Activated naive CD4-positive, alpha-beta T cell treated with anti-CD3 and anti-CD28 coated beads, Interleukin-2, amount 50 U/mL, for 72 hours (primary cell): ENCODE measurements at regions not wholly inside any gene's neighbourhood (a gene's known extent, or its start where the extent isn't known, plus 50 kb on each side); places are given as distances from the start of the nearest gene placed in this dataset.
"Not testable (repeated sequence)": the region's sequence is repeated elsewhere in the genome, so short reads cannot be mapped to it uniquely, and the experiment has no call there.

ENCODE experiments used
- ATAC-seq, 2 donors: fragments of 150-1000 bp; cut with Tn5 transposase; 2 replicates each; pipeline ENCODE4 v1.10.0; 2021; ENCODE audit warnings: mild to moderate bottlenecking in 2 of 2, moderate library complexity in 2 of 2
- DNase-seq, 2 donors: peaks; one replicate each; pipeline ENCODE4 v3.0.0; 2021 to 2022; ENCODE audit warnings: low spot score in 2 of 2
- H3K27ac Mint-ChIP-seq, 2 donors: one replicate each; pipeline ENCODE4 v1.8.0; 2022; ENCODE audit warnings: mild to moderate bottlenecking in 2 of 2, mixed read lengths in 2 of 2
- H3K36me3 Mint-ChIP-seq, 2 donors: one replicate each; pipeline ENCODE4 v1.8.0; 2022; ENCODE audit warnings: mixed read lengths in 2 of 2
- H3K9me3 Mint-ChIP-seq, 2 donors: one replicate each; pipeline ENCODE4 v1.8.0; 2022; ENCODE audit warnings: mixed read lengths in 2 of 2

- no peak for DNase-seq
- peaks cover 15% of the 10 kb centered on the region in 2 donors for H3K36me3 Mint-ChIP-seq
Measured at GRCh38 chr3:106281221-106281620, 412.4 kb upstream of the CBLB start.

DNA sequence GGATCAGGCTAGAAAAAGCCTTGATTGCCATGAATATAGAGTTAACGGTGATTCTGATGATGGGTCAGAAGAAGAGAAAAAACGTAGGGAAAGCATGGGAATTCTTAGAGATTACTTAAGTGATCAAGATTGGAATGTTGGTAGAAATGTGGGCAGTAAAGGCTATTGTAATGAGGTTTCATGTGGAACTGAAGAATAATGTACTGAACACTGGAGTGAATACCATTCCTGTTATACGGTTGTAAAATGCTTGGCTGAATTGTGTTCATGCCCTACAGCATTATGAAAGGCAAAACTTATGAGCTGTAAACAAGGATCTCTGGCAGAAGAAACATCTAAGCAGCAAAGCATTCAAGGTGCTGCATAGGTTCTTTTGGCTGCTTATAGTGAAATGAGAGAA is 414.1 kb upstream of the CBLB start:
- H3K36me3 Mint-ChIP-seq = peaks cover 12% of the 10 kb centered on the region in 2 donors

More at GRCh38 chr3:106281221-106281620, 412.4 kb upstream of the CBLB start:
- H3K27ac Mint-ChIP-seq = no peak overlapping the region
- H3K9me3 Mint-ChIP-seq = peaks cover 18 to 37% of the 10 kb centered on the region in 2 donors
- no peak for ATAC-seq

DNA sequence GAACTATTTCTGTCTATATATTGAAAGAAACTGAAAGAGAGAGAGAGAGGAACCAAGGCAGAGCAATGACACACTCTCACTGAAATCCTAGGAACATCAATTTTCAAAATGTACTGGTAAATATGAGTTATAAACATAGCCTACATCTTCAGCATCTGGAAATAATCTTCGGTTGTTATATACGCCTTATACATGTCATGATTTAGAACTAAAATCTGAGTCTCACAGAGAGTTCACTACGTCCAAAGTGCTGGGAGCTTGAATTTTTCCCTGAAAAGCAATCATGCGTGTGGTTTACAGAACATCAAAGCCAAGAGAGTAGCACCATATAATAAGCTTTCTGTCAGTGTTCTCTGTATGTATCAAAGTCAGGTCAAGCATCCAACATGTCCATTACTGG is 420.0 kb upstream of the CBLB start:
- peaks cover 7 to 22% of the 10 kb centered on the region in 2 donors for H3K9me3 Mint-ChIP-seq
- no peak for ATAC-seq
- H3K27ac Mint-ChIP-seq = no peak overlapping the region
- peaks cover 0 to 6% of the 10 kb centered on the region in 2 donors for H3K36me3 Mint-ChIP-seq
- no peak for DNase-seq

More for the DNA sequence above, 414.1 kb upstream of the CBLB start:
- ATAC-seq (no peak), DNase-seq (no peak)
- peaks cover 15 to 40% of the 10 kb centered on the region in 2 donors for H3K9me3 Mint-ChIP-seq
- no peak overlapping the region for H3K27ac Mint-ChIP-seq

- ATAC-seq = peak in 1 of 2 donors; percentile 49
- Mint-ChIP-seq H3K36me3 (peaks cover 0 to 6% of the 10 kb centered on the region in 2 donors), H3K9me3 (peaks cover 7 to 12% of the 10 kb centered on the region in 2 donors), H3K27ac (no peak overlapping the region)
- DNase-seq = no peak
Measured at GRCh38 chr3:106290304-106290997, 421.6 kb upstream of the CBLB start.

DNA sequence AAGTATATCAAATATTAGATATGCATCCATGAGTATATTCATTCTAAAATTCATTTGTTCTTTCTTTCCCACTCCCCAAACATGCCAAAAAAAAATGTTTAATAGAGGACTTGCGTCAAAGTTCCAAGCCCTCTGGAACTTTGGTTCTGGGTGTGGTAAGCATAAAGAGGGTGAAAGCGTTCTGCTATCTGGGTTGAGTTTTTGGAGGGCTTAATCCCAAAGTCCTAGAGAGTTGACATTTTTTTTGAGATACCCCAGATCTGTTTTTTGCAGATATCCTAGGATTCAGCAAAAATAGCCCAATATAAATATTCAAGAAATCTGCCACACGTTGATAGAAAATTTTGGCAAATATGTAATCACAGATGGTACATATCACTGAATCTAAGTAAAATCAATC is 424.3 kb upstream of the CBLB start:
- H3K9me3 Mint-ChIP-seq = peaks cover 4 to 5% of the 10 kb centered on the region in 2 donors
- peaks cover 0 to 6% of the 10 kb centered on the region in 2 donors for H3K36me3 Mint-ChIP-seq
- ATAC-seq (no peak), DNase-seq (no peak)
- no peak overlapping the region for H3K27ac Mint-ChIP-seq

GRCh38 chr3:106294121-106294520 is 425.3 kb upstream of the CBLB start:
- H3K9me3 Mint-ChIP-seq = peaks cover 4 to 6% of the 10 kb centered on the region in 2 donors
- DNase-seq (no peak), ATAC-seq (no peak)
- no peak overlapping the region for H3K27ac Mint-ChIP-seq
- peaks cover 0 to 12% of the 10 kb centered on the region in 2 donors for H3K36me3 Mint-ChIP-seq

GRCh38 chr3:106296062-106296461 is 427.2 kb upstream of the CBLB start:
- DNase-seq (no peak), ATAC-seq (no peak)
- Mint-ChIP-seq H3K27ac (no peak overlapping the region), H3K9me3 (peaks cover 7 to 14% of the 10 kb centered on the region in 2 donors), H3K36me3 (peaks cover 0 to 26% of the 10 kb centered on the region in 2 donors)

- peaks cover 13 to 26% of the 10 kb centered on the region in 2 donors for H3K9me3 Mint-ChIP-seq
- no peak overlapping the region for H3K27ac Mint-ChIP-seq
- ATAC-seq = peak; percentile 62 to 69
Measured at GRCh38 chr3:106299300-106300098, 430.7 kb upstream of the CBLB start.

GRCh38 chr3:106302451-106303221 is 433.8 kb upstream of the CBLB start:
- Mint-ChIP-seq H3K36me3 (peaks cover 5 to 51% of the 10 kb centered on the region in 2 donors), H3K9me3 (peaks cover 13 to 37% of the 10 kb centered on the region in 2 donors), H3K27ac (peak overlapping the region; percentile 53 to 61)
- ATAC-seq = peak; percentile 88 to 94
- peak in 1 of 2 donors; percentile 37 for DNase-seq

More at GRCh38 chr3:106299300-106300098, 430.7 kb upstream of the CBLB start:
- peaks cover 5 to 37% of the 10 kb centered on the region in 2 donors for H3K36me3 Mint-ChIP-seq
- no peak for DNase-seq

GRCh38 chr3:106303766-106304165 is 435.0 kb upstream of the CBLB start:
- Mint-ChIP-seq H3K9me3 (peaks cover 13 to 31% of the 10 kb centered on the region in 2 donors), H3K27ac (no peak overlapping the region), H3K36me3 (peaks cover 5 to 40% of the 10 kb centered on the region in 2 donors)
- DNase-seq (no peak), ATAC-seq (no peak)

DNA sequence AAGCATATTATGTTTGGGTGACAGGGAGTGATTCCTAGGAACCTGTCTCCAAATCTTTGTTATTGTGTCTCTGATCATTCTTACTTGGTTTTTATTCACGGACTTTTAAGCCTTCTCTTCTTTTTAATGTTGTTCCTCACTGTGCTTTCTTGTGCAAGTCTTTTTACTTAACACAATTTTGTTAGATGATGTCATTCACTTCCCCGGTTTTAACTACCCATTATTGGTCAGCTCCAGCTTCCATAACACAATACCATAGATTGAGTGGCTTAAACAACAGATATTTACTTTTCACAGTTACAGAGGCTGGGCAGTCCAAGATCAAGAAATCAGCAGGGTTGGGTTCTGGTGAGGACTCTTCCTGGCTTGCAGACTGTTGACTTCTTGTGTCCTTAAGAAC is 436.3 kb upstream of the CBLB start:
- Mint-ChIP-seq H3K9me3 (peaks cover 9 to 26% of the 10 kb centered on the region in 2 donors), H3K36me3 (peaks cover 5 to 35% of the 10 kb centered on the region in 2 donors), H3K27ac (no peak overlapping the region)
- DNase-seq = no peak
- ATAC-seq = no peak

- no peak for DNase-seq
- ATAC-seq = no peak
- Mint-ChIP-seq H3K27ac (no peak overlapping the region), H3K9me3 (peaks cover 6 to 23% of the 10 kb centered on the region in 2 donors), H3K36me3 (peaks cover 5 to 26% of the 10 kb centered on the region in 2 donors)
Measured at GRCh38 chr3:106305882-106306435, 437.1 kb upstream of the CBLB start.

- Mint-ChIP-seq H3K36me3 (peaks cover 0 to 21% of the 10 kb centered on the region in 2 donors), H3K27ac (no peak overlapping the region), H3K9me3 (peaks cover 0 to 13% of the 10 kb centered on the region in 2 donors)
- DNase-seq (no peak), ATAC-seq (no peak)
Measured at GRCh38 chr3:106309274-106309673, 440.5 kb upstream of the CBLB start.

- H3K36me3 Mint-ChIP-seq = peaks cover 0 to 21% of the 10 kb centered on the region in 2 donors
- not testable (repeated sequence) for H3K27ac Mint-ChIP-seq, ATAC-seq, DNase-seq
- peaks cover 0 to 18% of the 10 kb centered on the region in 2 donors for H3K9me3 Mint-ChIP-seq
Measured at GRCh38 chr3:106309798-106310197, 441.0 kb upstream of the CBLB start.

DNA sequence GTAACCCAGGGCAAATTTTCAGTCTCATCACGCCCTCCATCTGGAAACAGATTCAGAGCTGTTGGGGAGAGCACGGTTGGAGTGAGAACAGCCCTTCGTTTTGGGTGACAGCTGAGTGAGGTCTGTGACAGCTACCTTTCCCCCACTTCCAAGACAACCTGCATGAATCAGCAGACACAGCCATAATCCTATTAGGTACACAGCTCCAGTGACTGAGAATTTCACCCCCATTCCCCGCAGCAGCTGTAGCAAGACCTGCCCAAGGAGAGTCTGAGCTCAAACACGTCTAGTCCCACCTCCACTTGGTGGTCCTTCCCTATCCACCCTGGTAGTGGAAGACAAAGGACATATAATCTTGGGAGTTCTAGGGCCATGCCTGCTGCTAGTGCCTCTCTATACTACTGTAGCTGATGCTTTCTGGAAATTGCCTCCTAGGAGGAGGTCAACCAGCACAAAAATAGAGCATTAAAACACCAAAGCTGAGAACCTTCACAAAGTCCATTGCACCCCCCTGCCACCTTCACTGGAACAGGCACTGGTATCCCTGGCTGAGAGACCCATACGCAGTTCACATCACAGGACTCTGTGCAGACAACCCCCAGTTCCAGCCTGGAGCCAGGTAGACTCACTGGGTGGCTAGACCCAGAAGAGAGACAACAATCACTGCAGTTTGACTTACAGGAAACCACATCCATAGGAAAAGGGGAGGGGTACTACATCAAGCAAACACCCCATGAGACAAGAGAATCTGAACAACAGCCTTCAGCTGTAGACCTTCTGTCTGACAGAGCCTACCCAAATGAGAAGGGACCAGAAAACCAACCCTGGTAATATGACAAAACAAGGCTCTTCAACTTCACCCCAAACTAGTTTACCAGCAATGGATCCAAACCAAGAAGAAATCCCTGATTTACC is 448.6 kb upstream of the CBLB start:
- H3K27ac Mint-ChIP-seq = no peak overlapping the region
- H3K36me3 Mint-ChIP-seq = peaks cover 18 to 51% of the 10 kb centered on the region in 2 donors
- DNase-seq = no peak
- ATAC-seq = no peak
- peaks cover 5 to 43% of the 10 kb centered on the region in 2 donors for H3K9me3 Mint-ChIP-seq
